OCI-LY7 (cell line): ENCODE measurements at regions not wholly inside any gene's neighbourhood (a gene's known extent, or its start where the extent isn't known, plus 50 kb on each side); places are given as distances from the start of the nearest gene placed in this dataset.

ENCODE experiments used
- BruUV-seq: library from RNA; stranded (reverse); fragments of 400-500 nt; replicated peaks from 2 replicates; lab custom pipeline; 2021; lab: Mats Ljungman, UMichigan
- CTCF ChIA-PET: fragments of 300-600 bp; sonication (Branson Sonifier 250); formaldehyde crosslinking; loops from one replicate; lab custom pipeline; 2022; ENCODE audit warnings: antibody characterized with exemption; ENCODE audit not compliant: unreplicated experiment; lab: Charles Lee
- POLR2A ChIA-PET: fragments of 300-600 bp; sonication (Branson Sonifier 250); formaldehyde crosslinking; loops from one replicate; lab custom pipeline; 2022; ENCODE audit warnings: antibody characterized with exemption; lab: Charles Lee
- DNase-seq: peaks from one replicate; pipeline ENCODE4 v3.0.0-alpha.2; 2015; ENCODE audit warnings: low spot score
- H2AFZ ChIP-seq: fragments of 200-600 bp; sonication (generic), shearing (Covaris generic); 2 replicates; pipeline ENCODE4 v1.6.1; 2014; ENCODE audit warnings: mild to moderate bottlenecking, antibody characterized with exemption, low read length, moderate library complexity
- H3K27ac ChIP-seq: fragments of 200-600 bp; sonication (generic); 2 replicates; pipeline ENCODE4 v1.5.1; 2014; ENCODE audit warnings: mixed run types, low read depth, mild to moderate bottlenecking, moderate library complexity, low read length, inconsistent platforms; ENCODE audit not compliant: poor library complexity, severe bottlenecking
- H3K36me3 ChIP-seq: fragments of 200-600 bp; sonication (generic); 2 replicates; pipeline ENCODE4 v1.6.1; 2014; ENCODE audit warnings: mild to moderate bottlenecking, antibody characterized with exemption, low read length, moderate library complexity, mixed read lengths; ENCODE audit not compliant: insufficient read depth
- H3K4me1 ChIP-seq: fragments of 200-600 bp; sonication (generic); 2 replicates; pipeline ENCODE4 v1.5.1; 2014; ENCODE audit warnings: mild to moderate bottlenecking, low read length; ENCODE audit not compliant: insufficient read depth, poor library complexity, severe bottlenecking
- H3K4me2 ChIP-seq: fragments of 200-600 bp; sonication (generic); 2 replicates; pipeline ENCODE4 v1.6.1; 2014; ENCODE audit warnings: mild to moderate bottlenecking, low read length
- H3K4me3 ChIP-seq: fragments of 200-600 bp; sonication (generic); 2 replicates; pipeline ENCODE4 v1.5.1; 2014; ENCODE audit warnings: mild to moderate bottlenecking, low read depth, low read length; ENCODE audit not compliant: poor library complexity, severe bottlenecking
- H3K79me2 ChIP-seq: fragments of 200-600 bp; sonication (generic); 2 replicates; pipeline ENCODE4 v1.6.1; 2016; ENCODE audit warnings: low read depth, mild to moderate bottlenecking, low read length, moderate library complexity, mixed read lengths; ENCODE audit not compliant: insufficient read depth
- H3K9me2 ChIP-seq: fragments of 200-600 bp; sonication (generic); 2 replicates; pipeline ENCODE4 v1.6.1; 2016; ENCODE audit warnings: mild to moderate bottlenecking, low read length, mixed read lengths; ENCODE audit not compliant: insufficient read depth
- H3K9me3 ChIP-seq: fragments of 200-600 bp; sonication (generic); 2 replicates; pipeline ENCODE4 v1.6.1; 2014; ENCODE audit warnings: mild to moderate bottlenecking, mixed run types, low read length, mixed read lengths
- H4K20me1 ChIP-seq: fragments of 200-600 bp; sonication (generic); 2 replicates; pipeline ENCODE4 v1.6.1; 2014; ENCODE audit warnings: mild to moderate bottlenecking, antibody characterized with exemption, low read length, moderate library complexity, mixed read lengths; ENCODE audit not compliant: insufficient read depth
- EZH2phosphoT487 ChIP-seq: fragments of 200-600 bp; sonication (generic); IDR thresholded peaks from 2 replicates; pipeline ENCODE4 v1.6.1; 2018; ENCODE audit warnings: low read depth, borderline replicate concordance, mild to moderate bottlenecking, mixed run types, antibody characterized with exemption, low read length, moderate library complexity, mixed read lengths
- intact Hi-C: fragments of 100-400 bp; cut with micrococcal nuclease; formaldehyde crosslinking; loops from one replicate; pipeline ENCODE4 v1.10.0; 2022; ENCODE audit not compliant: unreplicated experiment
- TF ChIP-seq, protein P1 (sequence below): fragments of 200-600 bp; sonication (generic); conservative IDR thresholded peaks from 2 replicates; pipeline ENCODE4 v1.5.1; 2014; ENCODE audit warnings: mild to moderate bottlenecking, antibody characterized with exemption, low read length, moderate library complexity, mixed read lengths

DNA sequence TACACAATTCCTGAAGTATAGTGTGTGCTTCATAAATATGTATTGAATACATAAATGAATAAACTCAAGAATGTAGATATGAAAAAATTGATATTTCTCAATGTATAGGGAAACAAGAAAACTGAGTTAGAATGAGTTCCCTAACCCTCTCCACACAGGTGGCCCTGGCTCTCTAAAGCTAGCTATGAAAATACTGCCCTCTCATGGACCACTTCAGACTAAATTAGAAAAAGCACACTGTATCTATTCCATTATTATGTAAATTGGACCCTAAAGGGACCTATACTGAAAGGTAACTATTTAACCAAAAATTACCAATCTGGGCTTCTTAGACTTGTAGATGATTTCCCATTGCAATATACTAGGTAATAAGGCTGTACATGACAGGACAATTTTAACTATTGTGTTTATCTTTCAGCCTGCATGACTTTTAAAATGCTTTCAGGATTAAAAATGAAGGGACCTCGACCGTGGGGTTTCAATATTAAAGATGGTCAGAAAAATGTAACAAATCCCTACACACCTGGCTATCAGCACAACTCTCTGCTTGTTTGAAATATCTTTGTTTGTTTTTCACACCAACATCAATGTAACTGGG is 672.5 kb upstream of the KIF2B start:
- Histone ChIP-seq H3K36me3 (no peaks in the 10 kb centered on the region), H2AFZ (no peak overlapping the region), H3K4me2 (no peak overlapping the region), H3K9me2 (no peaks in the 10 kb centered on the region), H4K20me1 (no peaks in the 10 kb centered on the region), H3K4me1 (no peaks in the 10 kb centered on the region), H3K9me3 (no peaks in the 10 kb centered on the region), H3K27ac (no peak overlapping the region), H3K79me2 (no peaks in the 10 kb centered on the region), H3K4me3 (no peak overlapping the region)
- TF ChIP-seq, protein P1, sequence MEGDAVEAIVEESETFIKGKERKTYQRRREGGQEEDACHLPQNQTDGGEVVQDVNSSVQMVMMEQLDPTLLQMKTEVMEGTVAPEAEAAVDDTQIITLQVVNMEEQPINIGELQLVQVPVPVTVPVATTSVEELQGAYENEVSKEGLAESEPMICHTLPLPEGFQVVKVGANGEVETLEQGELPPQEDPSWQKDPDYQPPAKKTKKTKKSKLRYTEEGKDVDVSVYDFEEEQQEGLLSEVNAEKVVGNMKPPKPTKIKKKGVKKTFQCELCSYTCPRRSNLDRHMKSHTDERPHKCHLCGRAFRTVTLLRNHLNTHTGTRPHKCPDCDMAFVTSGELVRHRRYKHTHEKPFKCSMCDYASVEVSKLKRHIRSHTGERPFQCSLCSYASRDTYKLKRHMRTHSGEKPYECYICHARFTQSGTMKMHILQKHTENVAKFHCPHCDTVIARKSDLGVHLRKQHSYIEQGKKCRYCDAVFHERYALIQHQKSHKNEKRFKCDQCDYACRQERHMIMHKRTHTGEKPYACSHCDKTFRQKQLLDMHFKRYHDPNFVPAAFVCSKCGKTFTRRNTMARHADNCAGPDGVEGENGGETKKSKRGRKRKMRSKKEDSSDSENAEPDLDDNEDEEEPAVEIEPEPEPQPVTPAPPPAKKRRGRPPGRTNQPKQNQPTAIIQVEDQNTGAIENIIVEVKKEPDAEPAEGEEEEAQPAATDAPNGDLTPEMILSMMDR: peak; percentile 48; the same call in 1 of the 2 replicates
- TF ChIP-seq EZH2phosphoT487: no peak
- DNase-seq: peak; percentile 1
- no TSS peak for BruUV-seq
- intact Hi-C loops: no loop called here
- ChIA-PET CTCF (no interaction called here), POLR2A (no interaction called here)

- TF ChIP-seq, protein P1: no peak
- TF ChIP-seq EZH2phosphoT487: no peak
- DNase-seq: no peak
- CTCF ChIA-PET: no interaction called here
- Histone ChIP-seq H3K36me3 (no peaks in the 10 kb centered on the region), H4K20me1 (no peaks in the 10 kb centered on the region), H2AFZ (no peak overlapping the region), H3K9me3 (no peaks in the 10 kb centered on the region), H3K4me2 (no peak overlapping the region), H3K9me2 (no peaks in the 10 kb centered on the region), H3K4me1 (no peaks in the 10 kb centered on the region), H3K27ac (no peak overlapping the region), H3K79me2 (no peaks in the 10 kb centered on the region), H3K4me3 (no peak overlapping the region)
- BruUV-seq: no TSS peak
- intact Hi-C loops: no loop called here
- POLR2A ChIA-PET: no interaction called here
These were observed 673.4 kb upstream of the KIF2B start for GRCh38 chr17:53149316-53149715.

DNA sequence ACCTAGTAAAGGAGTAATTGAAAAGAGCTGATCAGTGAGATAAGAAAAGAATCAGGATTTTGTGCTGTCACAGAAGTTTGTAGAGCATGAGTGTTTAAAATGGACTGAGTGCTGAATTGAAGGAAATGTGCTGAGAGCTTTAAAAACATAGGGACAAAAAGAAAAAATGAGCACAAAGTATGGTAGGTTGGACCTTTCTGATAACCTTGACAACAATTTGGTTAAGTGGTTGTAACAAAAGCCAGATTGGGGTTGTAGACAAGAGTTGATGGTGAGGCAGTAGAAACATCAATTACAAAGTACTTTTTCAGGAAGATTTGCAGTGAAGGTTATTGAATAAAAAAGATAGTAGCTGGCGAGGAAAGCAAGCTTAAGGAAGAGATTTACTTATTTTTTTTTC is 674.7 kb upstream of the KIF2B start:
- Histone ChIP-seq H3K79me2 (no peaks in the 10 kb centered on the region), H3K4me1 (no peaks in the 10 kb centered on the region), H3K36me3 (no peaks in the 10 kb centered on the region), H2AFZ (no peak overlapping the region), H3K27ac (no peak overlapping the region), H3K9me2 (no peaks in the 10 kb centered on the region), H4K20me1 (no peaks in the 10 kb centered on the region), H3K4me3 (no peak overlapping the region), H3K4me2 (no peak overlapping the region), H3K9me3 (no peaks in the 10 kb centered on the region)
- CTCF ChIA-PET: no interaction called here
- intact Hi-C loops: no loop called here
- BruUV-seq: no TSS peak
- TF ChIP-seq EZH2phosphoT487: no peak
- TF ChIP-seq, protein P1: no peak
- POLR2A ChIA-PET: no interaction called here
- DNase-seq: no peak
